ENCODE measurements at regions not wholly inside any gene's neighbourhood (a gene's known extent, or its start where the extent isn't known, plus 50 kb on each side); places are given as distances from the start of the nearest gene placed in this dataset.
"Not testable (repeated sequence)": the region's sequence is repeated elsewhere in the genome, so short reads cannot be mapped to it uniquely, and the experiment has no call there.

GRCh38 chrX:80508083-80508482, 87.8 kb downstream of the TENT5D start:
- H3K27ac ChIP-seq: not testable (repeated sequence)

GRCh38 chrX:80511969-80512760, 91.9 kb downstream of the TENT5D start:
- DNase-seq: no peak
- TF ChIP-seq, protein P1, sequence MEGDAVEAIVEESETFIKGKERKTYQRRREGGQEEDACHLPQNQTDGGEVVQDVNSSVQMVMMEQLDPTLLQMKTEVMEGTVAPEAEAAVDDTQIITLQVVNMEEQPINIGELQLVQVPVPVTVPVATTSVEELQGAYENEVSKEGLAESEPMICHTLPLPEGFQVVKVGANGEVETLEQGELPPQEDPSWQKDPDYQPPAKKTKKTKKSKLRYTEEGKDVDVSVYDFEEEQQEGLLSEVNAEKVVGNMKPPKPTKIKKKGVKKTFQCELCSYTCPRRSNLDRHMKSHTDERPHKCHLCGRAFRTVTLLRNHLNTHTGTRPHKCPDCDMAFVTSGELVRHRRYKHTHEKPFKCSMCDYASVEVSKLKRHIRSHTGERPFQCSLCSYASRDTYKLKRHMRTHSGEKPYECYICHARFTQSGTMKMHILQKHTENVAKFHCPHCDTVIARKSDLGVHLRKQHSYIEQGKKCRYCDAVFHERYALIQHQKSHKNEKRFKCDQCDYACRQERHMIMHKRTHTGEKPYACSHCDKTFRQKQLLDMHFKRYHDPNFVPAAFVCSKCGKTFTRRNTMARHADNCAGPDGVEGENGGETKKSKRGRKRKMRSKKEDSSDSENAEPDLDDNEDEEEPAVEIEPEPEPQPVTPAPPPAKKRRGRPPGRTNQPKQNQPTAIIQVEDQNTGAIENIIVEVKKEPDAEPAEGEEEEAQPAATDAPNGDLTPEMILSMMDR (IDR thresholded peaks at IDR 0.05; ENCODE audit: low read depth, low read length, missing control alignments): no peak
- no peaks in the 10 kb centered on the region for H3K36me3 ChIP-seq (replicated peaks)
- in situ Hi-C loops (cut with HindIII; ENCODE audit: low pct_ligation_motif_present, low sequenced_read_pairs): no loop called here
- H3K4me3 ChIP-seq (ENCODE audit: low read depth, low read length): no peak overlapping the region
- H3K27ac ChIP-seq: no peak overlapping the region
- no peaks in the 10 kb centered on the region for H3K27me3 ChIP-seq (replicated peaks)

More at GRCh38 chrX:80508083-80508482, 87.8 kb downstream of the TENT5D start:
- H3K4me3 ChIP-seq (ENCODE audit: low read depth, low read length); in situ Hi-C loops (cut with HindIII; ENCODE audit: low pct_ligation_motif_present, low sequenced_read_pairs); DNase-seq; H3K36me3 ChIP-seq (replicated peaks); H3K27me3 ChIP-seq (replicated peaks): not testable (repeated sequence)

GRCh38 chrX:80512924-80513323, 92.7 kb downstream of the TENT5D start:
- Histone ChIP-seq H3K4me3 (ENCODE audit: low read depth, low read length) (no peak overlapping the region), H3K27ac (no peak overlapping the region), H3K36me3 (replicated peaks) (no peaks in the 10 kb centered on the region), H3K27me3 (replicated peaks) (no peaks in the 10 kb centered on the region)
- TF ChIP-seq, protein P1 (IDR thresholded peaks at IDR 0.05; ENCODE audit: low read depth, low read length, missing control alignments): no peak
- no peak for DNase-seq
- in situ Hi-C loops (cut with HindIII; ENCODE audit: low pct_ligation_motif_present, low sequenced_read_pairs): no loop called here

GRCh38 chrX:80513625-80514024, 93.4 kb downstream of the TENT5D start:
- TF ChIP-seq, protein P1 (IDR thresholded peaks at IDR 0.05; ENCODE audit: low read depth, low read length, missing control alignments): no peak
- no peaks in the 10 kb centered on the region for H3K36me3 ChIP-seq (replicated peaks)

GRCh38 chrX:80537096-80537495, 116.8 kb downstream of the TENT5D start:
- Histone ChIP-seq H3K27me3 (replicated peaks) (no peaks in the 10 kb centered on the region), H3K4me3 (ENCODE audit: low read depth, low read length) (no peak overlapping the region), H3K27ac (no peak overlapping the region), H3K36me3 (replicated peaks) (no peaks in the 10 kb centered on the region)
- TF ChIP-seq, protein P1 (IDR thresholded peaks at IDR 0.05; ENCODE audit: low read depth, low read length, missing control alignments): no peak
- no peak for DNase-seq
- in situ Hi-C loops (cut with HindIII; ENCODE audit: low pct_ligation_motif_present, low sequenced_read_pairs): no loop called here

More at GRCh38 chrX:80513625-80514024, 93.4 kb downstream of the TENT5D start:
- Histone ChIP-seq H3K27ac (no peak overlapping the region), H3K4me3 (ENCODE audit: low read depth, low read length) (no peak overlapping the region), H3K27me3 (replicated peaks) (no peaks in the 10 kb centered on the region)
- no peak for DNase-seq
- in situ Hi-C loops (cut with HindIII; ENCODE audit: low pct_ligation_motif_present, low sequenced_read_pairs): no loop called here

DNA sequence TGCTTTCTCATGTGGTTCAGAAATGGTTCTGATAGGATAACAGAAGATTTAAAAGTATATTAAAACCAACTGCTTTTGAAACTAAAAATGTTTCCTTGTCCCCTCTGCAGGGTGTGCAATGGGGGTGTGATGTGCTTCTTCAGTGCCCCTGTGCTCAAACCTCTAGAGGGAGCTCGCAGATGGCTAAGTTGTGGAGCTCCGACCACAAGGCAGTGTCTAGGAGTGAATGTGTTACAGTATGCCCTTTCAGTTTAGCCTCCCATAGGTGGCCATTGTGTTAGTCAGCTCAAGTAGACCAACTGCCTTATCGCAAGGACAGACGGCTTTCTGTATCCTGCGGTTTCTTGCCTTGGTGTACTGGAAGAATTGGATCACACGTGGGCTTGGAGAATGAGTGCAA, 130.5 kb downstream of the TENT5D start:
- in situ Hi-C loops (cut with HindIII; ENCODE audit: low pct_ligation_motif_present, low sequenced_read_pairs): no loop called here
- Histone ChIP-seq H3K27ac (no peak overlapping the region), H3K36me3 (replicated peaks) (no peaks in the 10 kb centered on the region), H3K27me3 (replicated peaks) (no peaks in the 10 kb centered on the region), H3K4me3 (ENCODE audit: low read depth, low read length) (no peak overlapping the region)
- TF ChIP-seq, protein P1 (IDR thresholded peaks at IDR 0.05; ENCODE audit: low read depth, low read length, missing control alignments): no peak
- no peak for DNase-seq
